ENCODE measurements at regions not wholly inside any gene's neighbourhood (a gene's known extent, or its start where the extent isn't known, plus 50 kb on each side); places are given as distances from the start of the nearest gene placed in this dataset.

GRCh38 chr14:105845725-105846309 is 319.4 kb downstream of the TMEM121 start:
- Histone ChIP-seq H3K36me3 (ENCODE audit: control insufficient read depth, insufficient read depth, low read length) (no peaks in the 10 kb centered on the region), H3K27me3 (ENCODE audit: control insufficient read depth, insufficient read depth, low read length) (no peaks in the 10 kb centered on the region), H3K4me3 (ENCODE audit: low read depth, low read length) (no peak overlapping the region)
- no peak for DNase-seq (ENCODE audit: low read depth)
- TF ChIP-seq CTCF (IDR thresholded peaks at IDR 0.05; ENCODE audit: insufficient read depth, low read length, poor library complexity, severe bottlenecking) = no peak

GRCh38 chr14:105846312-105846711 is 319.9 kb downstream of the TMEM121 start:
- TF ChIP-seq CTCF (IDR thresholded peaks at IDR 0.05; ENCODE audit: insufficient read depth, low read length, poor library complexity, severe bottlenecking) = no peak
- no peak overlapping the region for H3K4me3 ChIP-seq (ENCODE audit: low read depth, low read length)

GRCh38 chr14:105847400-105847799 is 321.0 kb downstream of the TMEM121 start:
- Histone ChIP-seq H3K27me3 (ENCODE audit: control insufficient read depth, insufficient read depth, low read length) (no peaks in the 10 kb centered on the region), H3K36me3 (ENCODE audit: control insufficient read depth, insufficient read depth, low read length) (no peaks in the 10 kb centered on the region), H3K4me3 (ENCODE audit: low read depth, low read length) (no peak overlapping the region)
- DNase-seq (ENCODE audit: low read depth) = no peak
- TF ChIP-seq CTCF (IDR thresholded peaks at IDR 0.05; ENCODE audit: insufficient read depth, low read length, poor library complexity, severe bottlenecking) = no peak

More at GRCh38 chr14:105846312-105846711, 319.9 kb downstream of the TMEM121 start:
- no peak for DNase-seq (ENCODE audit: low read depth)
- no peaks in the 10 kb centered on the region for H3K36me3 ChIP-seq (ENCODE audit: control insufficient read depth, insufficient read depth, low read length)
- H3K27me3 ChIP-seq (ENCODE audit: control insufficient read depth, insufficient read depth, low read length) = no peaks in the 10 kb centered on the region

- no peak for TF ChIP-seq CTCF (IDR thresholded peaks at IDR 0.05; ENCODE audit: insufficient read depth, low read length, poor library complexity, severe bottlenecking)
- no peak for DNase-seq (ENCODE audit: low read depth)
- Histone ChIP-seq H3K4me3 (ENCODE audit: low read depth, low read length) (no peak overlapping the region), H3K27me3 (ENCODE audit: control insufficient read depth, insufficient read depth, low read length) (no peaks in the 10 kb centered on the region), H3K36me3 (ENCODE audit: control insufficient read depth, insufficient read depth, low read length) (no peaks in the 10 kb centered on the region)
Observed at GRCh38 chr14:105848570-105848969, 322.2 kb downstream of the TMEM121 start.

GRCh38 chr14:105849933-105850626 is 323.7 kb downstream of the TMEM121 start:
- no peak for DNase-seq (ENCODE audit: low read depth)
- no peaks in the 10 kb centered on the region for H3K27me3 ChIP-seq (ENCODE audit: control insufficient read depth, insufficient read depth, low read length)
- H3K36me3 ChIP-seq (ENCODE audit: control insufficient read depth, insufficient read depth, low read length) = no peaks in the 10 kb centered on the region
- no peak overlapping the region for H3K4me3 ChIP-seq (ENCODE audit: low read depth, low read length)
- no peak for TF ChIP-seq CTCF (IDR thresholded peaks at IDR 0.05; ENCODE audit: insufficient read depth, low read length, poor library complexity, severe bottlenecking)
